ENCODE measurements at regions not wholly inside any gene's neighbourhood (a gene's known extent, or its start where the extent isn't known, plus 50 kb on each side); places are given as distances from the start of the nearest gene placed in this dataset.

DNA sequence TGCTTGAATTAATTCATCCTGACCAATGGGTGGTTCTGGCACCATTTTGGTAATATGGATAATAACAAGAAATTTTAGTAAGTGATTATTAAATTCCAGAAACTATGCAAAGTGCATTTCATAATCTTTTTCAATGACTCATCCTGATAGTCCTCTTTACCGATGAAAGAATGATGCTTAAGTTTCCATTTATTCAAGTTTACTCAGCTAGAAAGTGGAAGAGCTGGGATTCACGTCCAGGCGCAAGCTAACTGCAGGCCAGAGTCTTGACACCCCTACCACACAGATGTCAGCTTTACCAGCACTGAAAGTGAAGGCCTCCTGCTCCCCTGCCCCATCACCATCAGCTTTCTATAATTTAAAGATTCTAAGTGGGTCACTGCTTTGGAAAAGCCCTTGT lies 493.5 kb upstream of the WWC1 start:
- no TSS peak for BruUV-seq (replicated peaks)
- WGBS (ENCODE audit: insufficient coverage, insufficient replicate concordance, low lambda C conversion rate, missing lambda C conversion rate) = 0% methylated on average over 3 of the region's 3 CpGs
- TF ChIP-seq, protein P1, sequence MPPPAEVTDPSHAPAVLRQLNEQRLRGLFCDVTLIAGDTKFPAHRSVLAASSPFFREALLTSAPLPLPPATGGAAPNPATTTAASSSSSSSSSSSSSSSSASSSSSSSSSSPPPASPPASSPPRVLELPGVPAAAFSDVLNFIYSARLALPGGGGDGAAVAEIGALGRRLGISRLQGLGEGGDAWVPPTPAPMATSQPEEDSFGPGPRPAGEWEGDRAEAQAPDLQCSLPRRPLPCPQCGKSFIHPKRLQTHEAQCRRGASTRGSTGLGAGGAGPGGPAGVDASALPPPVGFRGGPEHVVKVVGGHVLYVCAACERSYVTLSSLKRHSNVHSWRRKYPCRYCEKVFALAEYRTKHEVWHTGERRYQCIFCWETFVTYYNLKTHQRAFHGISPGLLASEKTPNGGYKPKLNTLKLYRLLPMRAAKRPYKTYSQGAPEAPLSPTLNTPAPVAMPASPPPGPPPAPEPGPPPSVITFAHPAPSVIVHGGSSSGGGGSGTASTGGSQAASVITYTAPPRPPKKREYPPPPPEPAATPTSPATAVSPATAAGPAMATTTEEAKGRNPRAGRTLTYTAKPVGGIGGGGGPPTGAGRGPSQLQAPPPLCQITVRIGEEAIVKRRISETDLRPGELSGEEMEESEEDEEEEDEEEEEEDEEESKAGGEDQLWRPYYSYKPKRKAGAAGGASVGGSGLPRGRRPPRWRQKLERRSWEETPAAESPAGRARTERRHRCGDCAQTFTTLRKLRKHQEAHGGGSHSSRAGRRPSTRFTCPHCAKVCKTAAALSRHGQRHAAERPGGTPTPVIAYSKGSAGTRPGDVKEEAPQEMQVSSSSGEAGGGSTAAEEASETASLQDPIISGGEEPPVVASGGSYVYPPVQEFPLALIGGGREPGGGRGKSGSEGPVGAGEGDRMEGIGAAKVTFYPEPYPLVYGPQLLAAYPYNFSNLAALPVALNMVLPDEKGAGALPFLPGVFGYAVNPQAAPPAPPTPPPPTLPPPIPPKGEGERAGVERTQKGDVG (CRISPR knock-in tag; IDR thresholded peaks at IDR 0.05) = no peak
- TF ChIP-seq CBX3 (IDR thresholded peaks at IDR 0.05; ENCODE audit: borderline replicate concordance, low read depth) (no peak), MEF2A (IDR thresholded peaks at IDR 0.05; ENCODE audit: insufficient read depth, low read depth, low read length) (no peak), RCOR1 (conservative IDR thresholded peaks at IDR 0.05; ENCODE audit: low read depth, low read length) (no peak), SMAD1 (IDR thresholded peaks at IDR 0.05; ENCODE audit: low read depth, partially characterized antibody) (no peak), HDAC2 (IDR thresholded peaks at IDR 0.05) (no peak), SRF (IDR thresholded peaks at IDR 0.05; ENCODE audit: low read depth in 2 of 2, low read length in 2 of 2) (no peak), IRF4 (IDR thresholded peaks at IDR 0.05; ENCODE audit: low read depth, low read length) (no peak), NFYA (IDR thresholded peaks at IDR 0.05; ENCODE audit: borderline replicate concordance, low read depth, low read length) (no peak), JUNB (IDR thresholded peaks at IDR 0.05) (no peak), SUPT20H (IDR thresholded peaks at IDR 0.05; ENCODE audit: borderline replicate concordance, control insufficient read depth, low read depth, low read length) (no peak)
- TF ChIP-seq, protein P2, sequence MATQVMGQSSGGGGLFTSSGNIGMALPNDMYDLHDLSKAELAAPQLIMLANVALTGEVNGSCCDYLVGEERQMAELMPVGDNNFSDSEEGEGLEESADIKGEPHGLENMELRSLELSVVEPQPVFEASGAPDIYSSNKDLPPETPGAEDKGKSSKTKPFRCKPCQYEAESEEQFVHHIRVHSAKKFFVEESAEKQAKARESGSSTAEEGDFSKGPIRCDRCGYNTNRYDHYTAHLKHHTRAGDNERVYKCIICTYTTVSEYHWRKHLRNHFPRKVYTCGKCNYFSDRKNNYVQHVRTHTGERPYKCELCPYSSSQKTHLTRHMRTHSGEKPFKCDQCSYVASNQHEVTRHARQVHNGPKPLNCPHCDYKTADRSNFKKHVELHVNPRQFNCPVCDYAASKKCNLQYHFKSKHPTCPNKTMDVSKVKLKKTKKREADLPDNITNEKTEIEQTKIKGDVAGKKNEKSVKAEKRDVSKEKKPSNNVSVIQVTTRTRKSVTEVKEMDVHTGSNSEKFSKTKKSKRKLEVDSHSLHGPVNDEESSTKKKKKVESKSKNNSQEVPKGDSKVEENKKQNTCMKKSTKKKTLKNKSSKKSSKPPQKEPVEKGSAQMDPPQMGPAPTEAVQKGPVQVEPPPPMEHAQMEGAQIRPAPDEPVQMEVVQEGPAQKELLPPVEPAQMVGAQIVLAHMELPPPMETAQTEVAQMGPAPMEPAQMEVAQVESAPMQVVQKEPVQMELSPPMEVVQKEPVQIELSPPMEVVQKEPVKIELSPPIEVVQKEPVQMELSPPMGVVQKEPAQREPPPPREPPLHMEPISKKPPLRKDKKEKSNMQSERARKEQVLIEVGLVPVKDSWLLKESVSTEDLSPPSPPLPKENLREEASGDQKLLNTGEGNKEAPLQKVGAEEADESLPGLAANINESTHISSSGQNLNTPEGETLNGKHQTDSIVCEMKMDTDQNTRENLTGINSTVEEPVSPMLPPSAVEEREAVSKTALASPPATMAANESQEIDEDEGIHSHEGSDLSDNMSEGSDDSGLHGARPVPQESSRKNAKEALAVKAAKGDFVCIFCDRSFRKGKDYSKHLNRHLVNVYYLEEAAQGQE (IDR thresholded peaks at IDR 0.05; ENCODE audit: low read depth, low read length) = no peak
- ChIA-PET RAD21 (ENCODE audit: unreplicated experiment) (no interaction called here), SMC1A (ENCODE audit: uncharacterized antibody, unreplicated experiment) (no interaction called here), CTCF (no interaction called here), POLR2A (no interaction called here)
- no peaks in the 10 kb centered on the region for H3K4me1 ChIP-seq (ENCODE audit: control insufficient read depth, insufficient read depth, low read length)
- H3K4me2 ChIP-seq (ENCODE audit: control insufficient read depth, insufficient read depth) = no peak overlapping the region
- no peak for FAIRE-seq
- H3K79me2 ChIP-seq (ENCODE audit: control insufficient read depth, insufficient read depth, low read length) = no peaks in the 10 kb centered on the region
- no peaks in the 10 kb centered on the region; a peak in 1 of 4 replicates for H3K27me3 ChIP-seq (replicated peaks in 1 of 2; ENCODE audit: control insufficient read depth in 2 of 2, insufficient read depth in 2 of 2, low read length in 1 of 2)
- no peaks in the 10 kb centered on the region for H3K9me3 ChIP-seq (replicated peaks; ENCODE audit: control insufficient read depth, insufficient read depth, low read length)
- intact Hi-C loops (cut with micrococcal nuclease; ENCODE audit: unreplicated experiment) (no loop called here), in situ Hi-C loops (cut with MboI) (no loop called here)
- H3K36me3 ChIP-seq (ENCODE audit: control insufficient read depth in 2 of 2, insufficient read depth in 2 of 2, low read length in 1 of 2) = no peaks in the 10 kb centered on the region
- no peak overlapping the region for H2AFZ ChIP-seq (ENCODE audit: control insufficient read depth, low read depth, low read length)
- DNase-seq (ENCODE audit: low read depth, low spot score) = no peak
- no peak overlapping the region for H3K4me3 ChIP-seq
- no peak for ATAC-seq
- H3K9ac ChIP-seq (ENCODE audit: control insufficient read depth, insufficient read depth, low read length) = no peak overlapping the region
- H4K20me1 ChIP-seq (ENCODE audit: control insufficient read depth, insufficient read depth) = no peaks in the 10 kb centered on the region
- no peak overlapping the region for H3K27ac ChIP-seq (ENCODE audit: control insufficient read depth, insufficient read depth)

Data from GM12878 (cell line).